AG04450 (cell line): ENCODE measurements at regions not wholly inside any gene's neighbourhood (a gene's known extent, or its start where the extent isn't known, plus 50 kb on each side); places are given as distances from the start of the nearest gene placed in this dataset.

Experiments used
- CTCF ChIA-PET: fragments of 300-600, 350-600 bp; formaldehyde crosslinking; extraction: SDS; loops from one replicate; lab custom pipeline; 2022; ENCODE audit warnings: antibody characterized with exemption, inconsistent platforms; lab: Charles Lee
- POLR2A ChIA-PET: fragments of 350-600 bp; formaldehyde crosslinking; extraction: SDS; loops from one replicate; lab custom pipeline; 2021; ENCODE audit warnings: antibody characterized with exemption, inconsistent platforms; lab: Yijun Ruan, JAX
- DNase-seq: peaks from one replicate; pipeline ENCODE4 v3.0.0-alpha.2; 2011; ENCODE audit warnings: low read depth, low spot score
- H3K27ac ChIP-seq: one replicate; pipeline ENCODE4 v1.5.1; 2012; ENCODE audit warnings: low read depth, low read length, control low read depth
- H3K27me3 ChIP-seq: one replicate; pipeline ENCODE4 v1.6.0; 2012; ENCODE audit warnings: low read length; ENCODE audit not compliant: control insufficient read depth, insufficient read depth
- H3K4me3 ChIP-seq: 2 replicates; pipeline ENCODE4 v1.5.1; 2011; ENCODE audit warnings: mild to moderate bottlenecking, low read depth, low read length, control low read depth
- H3K9me3 ChIP-seq: 2 replicates; pipeline ENCODE4 v1.5.1; 2012; ENCODE audit warnings: low read length; ENCODE audit not compliant: control insufficient read depth, insufficient read depth
- TF ChIP-seq, protein P1 (sequence below): IDR thresholded peaks from 2 replicates; pipeline ENCODE4 v1.5.1; 2011; ENCODE audit warnings: low read depth, low read length, control low read depth, inconsistent platforms

DNA sequence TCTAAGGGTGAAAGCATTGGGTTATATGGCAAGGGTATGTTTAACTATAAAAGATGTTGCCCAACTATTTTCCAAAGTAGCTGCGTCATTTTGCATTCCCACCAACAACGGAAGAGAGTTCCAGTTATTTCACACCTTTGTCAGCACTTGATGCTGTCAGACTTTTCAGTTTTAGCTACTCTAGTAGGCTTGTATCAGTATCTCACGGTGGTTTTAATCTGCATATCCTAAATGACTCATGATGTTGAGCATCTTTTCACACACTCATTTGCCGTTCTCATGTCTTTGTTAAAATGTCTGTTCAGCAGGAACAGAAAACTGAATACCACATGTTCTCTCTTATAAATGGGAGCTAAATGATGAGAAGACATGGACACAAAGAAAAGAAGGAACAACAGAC is 122.3 kb downstream of the RNASET2 start:
- TF ChIP-seq, protein P1, sequence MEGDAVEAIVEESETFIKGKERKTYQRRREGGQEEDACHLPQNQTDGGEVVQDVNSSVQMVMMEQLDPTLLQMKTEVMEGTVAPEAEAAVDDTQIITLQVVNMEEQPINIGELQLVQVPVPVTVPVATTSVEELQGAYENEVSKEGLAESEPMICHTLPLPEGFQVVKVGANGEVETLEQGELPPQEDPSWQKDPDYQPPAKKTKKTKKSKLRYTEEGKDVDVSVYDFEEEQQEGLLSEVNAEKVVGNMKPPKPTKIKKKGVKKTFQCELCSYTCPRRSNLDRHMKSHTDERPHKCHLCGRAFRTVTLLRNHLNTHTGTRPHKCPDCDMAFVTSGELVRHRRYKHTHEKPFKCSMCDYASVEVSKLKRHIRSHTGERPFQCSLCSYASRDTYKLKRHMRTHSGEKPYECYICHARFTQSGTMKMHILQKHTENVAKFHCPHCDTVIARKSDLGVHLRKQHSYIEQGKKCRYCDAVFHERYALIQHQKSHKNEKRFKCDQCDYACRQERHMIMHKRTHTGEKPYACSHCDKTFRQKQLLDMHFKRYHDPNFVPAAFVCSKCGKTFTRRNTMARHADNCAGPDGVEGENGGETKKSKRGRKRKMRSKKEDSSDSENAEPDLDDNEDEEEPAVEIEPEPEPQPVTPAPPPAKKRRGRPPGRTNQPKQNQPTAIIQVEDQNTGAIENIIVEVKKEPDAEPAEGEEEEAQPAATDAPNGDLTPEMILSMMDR = no peak
- H3K27ac ChIP-seq = no peak overlapping the region
- H3K27me3 ChIP-seq = no peaks in the 10 kb centered on the region
- POLR2A ChIA-PET = no interaction called here
- DNase-seq = no peak
- H3K4me3 ChIP-seq = no peak overlapping the region
- peaks cover 18% of the 10 kb centered on the region for H3K9me3 ChIP-seq
- CTCF ChIA-PET = no interaction called here

DNA sequence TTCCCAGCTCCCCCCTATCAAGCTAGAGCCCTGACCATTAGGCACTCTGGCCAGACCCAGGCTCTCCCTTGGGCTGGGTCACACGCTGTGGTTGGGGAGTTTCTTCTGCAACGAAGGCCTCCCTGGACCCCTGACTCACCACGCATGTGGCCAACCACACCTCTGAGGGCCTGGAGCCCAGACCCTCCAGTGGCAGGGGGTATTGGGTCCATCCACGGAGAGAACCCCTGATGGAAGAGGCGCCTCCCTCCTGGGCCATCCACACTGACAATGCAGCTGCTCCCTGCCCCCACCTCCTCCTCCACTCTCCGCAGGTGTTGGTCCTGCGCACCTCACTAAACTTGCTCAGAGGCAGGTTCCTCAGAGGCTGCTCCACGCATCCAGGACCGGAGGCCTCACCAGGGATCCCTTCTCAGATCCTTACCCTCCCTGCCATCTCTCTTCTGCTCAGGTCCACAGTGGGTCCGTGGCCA is 125.4 kb downstream of the RNASET2 start:
- DNase-seq = no peak
- Histone ChIP-seq H3K9me3 (peaks cover 7% of the 10 kb centered on the region), H3K4me3 (no peak overlapping the region), H3K27ac (no peak overlapping the region), H3K27me3 (no peaks in the 10 kb centered on the region)
- ChIA-PET CTCF (interaction anchor here (1.0 kb wide), 1 partner anchor 159 kb away, joined by 4 read pairs; no protein-coding TSS in a partner anchor), POLR2A (no interaction called here)
- TF ChIP-seq, protein P1 = no peak

DNA sequence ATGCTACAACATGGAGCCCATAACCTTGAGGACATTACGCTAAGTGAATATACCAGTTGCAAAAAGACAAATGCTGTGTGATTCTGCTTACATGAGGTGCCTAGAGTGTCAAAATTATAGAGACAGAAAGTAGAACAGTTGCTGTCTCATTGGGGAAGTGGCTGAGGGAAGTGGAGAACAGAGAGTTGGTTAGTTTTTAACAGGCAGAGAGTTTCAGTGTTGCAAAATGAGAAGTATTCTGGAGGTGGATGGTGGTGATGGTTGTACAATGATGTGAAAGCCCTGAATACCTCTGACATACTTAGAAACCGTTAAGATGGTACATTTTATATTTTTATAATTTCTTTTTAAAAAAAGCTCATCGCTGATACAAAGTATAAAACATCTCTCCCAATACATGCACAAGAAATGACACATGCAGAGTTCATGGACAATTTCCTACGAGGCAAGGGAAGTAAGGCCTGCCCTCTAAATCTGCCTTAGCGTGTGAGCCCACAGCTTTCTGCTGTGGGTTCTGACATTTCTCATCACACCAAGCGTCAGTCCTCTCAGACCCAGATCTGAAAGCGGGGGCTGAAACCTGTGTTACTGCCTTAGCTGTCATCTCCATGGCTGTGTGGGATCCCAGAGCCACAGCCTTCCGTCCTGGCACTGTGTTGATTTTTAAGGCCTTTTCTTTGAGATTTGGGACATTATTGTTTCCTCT is 126.0 kb downstream of the RNASET2 start:
- Histone ChIP-seq H3K9me3 (peaks cover 7% of the 10 kb centered on the region), H3K27me3 (no peaks in the 10 kb centered on the region), H3K4me3 (no peak overlapping the region), H3K27ac (no peak overlapping the region)
- TF ChIP-seq, protein P1 = no peak
- POLR2A ChIA-PET = no interaction called here
- CTCF ChIA-PET = interaction anchor here (1.0 kb wide), 1 partner anchor 160 kb away, joined by 4 read pairs; no protein-coding TSS in a partner anchor
- DNase-seq = no peak

DNA sequence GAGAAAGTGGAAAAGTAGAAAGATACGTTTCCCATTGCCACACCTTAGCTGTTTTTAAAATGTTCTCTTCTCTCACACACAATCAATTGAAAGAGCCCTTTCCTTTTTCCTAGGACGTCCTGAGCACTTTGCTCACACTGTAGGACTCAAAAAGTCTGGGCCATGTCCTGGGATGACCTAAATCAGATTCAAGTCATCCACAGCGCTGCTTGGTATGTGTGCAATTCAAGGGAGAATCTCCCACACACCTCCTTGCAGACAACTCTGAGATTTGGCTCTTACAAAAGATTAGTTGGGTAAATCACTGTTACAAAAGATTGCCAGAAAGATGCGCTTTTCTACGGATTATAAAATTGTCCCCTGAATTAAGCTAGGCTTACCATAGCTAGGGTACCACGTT is 130.1 kb downstream of the RNASET2 start:
- no peak for DNase-seq

More for the DNA sequence above, 130.1 kb downstream of the RNASET2 start:
- POLR2A ChIA-PET = no interaction called here
- H3K4me3 ChIP-seq = no peak overlapping the region
- no peak overlapping the region for H3K27ac ChIP-seq
- peaks cover 13% of the 10 kb centered on the region for H3K9me3 ChIP-seq
- TF ChIP-seq, protein P1 = no peak
- H3K27me3 ChIP-seq = no peaks in the 10 kb centered on the region
- CTCF ChIA-PET = interaction anchor here (0.5 kb wide), 1 partner anchor 188 kb away, joined by 8 read pairs; no protein-coding TSS in a partner anchor
